RWPE2 (cell line): ENCODE measurements at regions not wholly inside any gene's neighbourhood (a gene's known extent, or its start where the extent isn't known, plus 50 kb on each side); places are given as distances from the start of the nearest gene placed in this dataset.
A peak's percentile ranks its signal among the peaks of the same experiment; 100 is the strongest.

Experiments
- ATAC-seq: fragments of 200-7000 bp; cut with Tn5 transposase; 3 replicates; pipeline ENCODE4 v1.9.1; 2021; ENCODE audit warnings: low read depth
- DNase-seq: peaks from one replicate; pipeline ENCODE4 v3.0.0-alpha.2; 2020; ENCODE audit warnings: low spot score
- H3K27ac ChIP-seq: fragments of 450-650 bp; 2 replicates; pipeline ENCODE4 v1.5.1; 2017; ENCODE audit warnings: mild to moderate bottlenecking; ENCODE audit not compliant: poor library complexity, severe bottlenecking
- H3K27me3 ChIP-seq: fragments of 250-450 bp; sonication (Bioruptor Pico); 2 replicates; pipeline ENCODE4 v1.5.1; 2021; ENCODE audit warnings: mild to moderate bottlenecking, moderate library complexity; ENCODE audit not compliant: insufficient read depth, poor library complexity, severe bottlenecking
- H3K36me3 ChIP-seq: fragments of 250-450 bp; sonication (Bioruptor Pico); 2 replicates; pipeline ENCODE4 v1.5.1; 2020; ENCODE audit warnings: low read depth, mild to moderate bottlenecking, moderate library complexity
- H3K4me1 ChIP-seq: fragments of 250-450 bp; sonication (Bioruptor Pico); 2 replicates; pipeline ENCODE4 v1.5.1; 2021; ENCODE audit warnings: mild to moderate bottlenecking, moderate library complexity; ENCODE audit not compliant: insufficient read depth, poor library complexity, severe bottlenecking
- H3K4me3 ChIP-seq: fragments of 250-450 bp; sonication (Bioruptor Pico); 2 replicates; pipeline ENCODE4 v1.5.1; 2021; ENCODE audit warnings: mild to moderate bottlenecking, moderate library complexity; ENCODE audit not compliant: severe bottlenecking
- H3K9me3 ChIP-seq: fragments of 250-450 bp; sonication (Bioruptor Pico); 2 replicates; pipeline ENCODE4 v1.5.1; 2021; ENCODE audit warnings: mild to moderate bottlenecking, moderate library complexity; ENCODE audit not compliant: severe bottlenecking
- CTCF ChIP-seq: fragments of 450-650 bp; IDR thresholded peaks from one replicate; pipeline ENCODE4 v1.5.1; 2017; ENCODE audit warnings: mild to moderate bottlenecking, moderate library complexity; ENCODE audit not compliant: poor library complexity, severe bottlenecking

- no peak overlapping the region for H3K27ac ChIP-seq
- no peaks in the 10 kb centered on the region for H3K36me3 ChIP-seq
- H3K4me3 ChIP-seq = no peak overlapping the region
- no peak for TF ChIP-seq CTCF
- DNase-seq (no peak), ATAC-seq (no peak)
- peaks cover 5% of the 10 kb centered on the region for H3K4me1 ChIP-seq
- no peaks in the 10 kb centered on the region for H3K9me3 ChIP-seq
- H3K27me3 ChIP-seq = no peaks in the 10 kb centered on the region
Measured at GRCh38 chr20:40410028-40410427, 279.0 kb downstream of the MAFB start.

GRCh38 chr20:40397467-40397866, 291.6 kb downstream of the MAFB start:
- no peak for TF ChIP-seq CTCF
- DNase-seq = no peak
- H3K4me1 ChIP-seq = no peaks in the 10 kb centered on the region

GRCh38 chr20:40393197-40394079, 295.6 kb downstream of the MAFB start:
- H3K36me3 ChIP-seq = no peaks in the 10 kb centered on the region
- H3K4me1 ChIP-seq = no peaks in the 10 kb centered on the region
- TF ChIP-seq CTCF = no peak
- no peak overlapping the region for H3K4me3 ChIP-seq
- ATAC-seq = no peak
- no peak for DNase-seq
- no peak overlapping the region for H3K27ac ChIP-seq
- no peaks in the 10 kb centered on the region for H3K9me3 ChIP-seq
- H3K27me3 ChIP-seq = peaks cover 14% of the 10 kb centered on the region

More at GRCh38 chr20:40397467-40397866, 291.6 kb downstream of the MAFB start:
- H3K36me3 ChIP-seq = no peaks in the 10 kb centered on the region
- no peak overlapping the region for H3K4me3 ChIP-seq
- no peaks in the 10 kb centered on the region for H3K9me3 ChIP-seq
- peaks cover 14% of the 10 kb centered on the region for H3K27me3 ChIP-seq
- H3K27ac ChIP-seq = no peak overlapping the region
- ATAC-seq = no peak

GRCh38 chr20:40390654-40391053, 298.4 kb downstream of the MAFB start:
- no peaks in the 10 kb centered on the region for H3K9me3 ChIP-seq
- TF ChIP-seq CTCF = no peak
- no peaks in the 10 kb centered on the region for H3K4me1 ChIP-seq
- DNase-seq = no peak
- H3K36me3 ChIP-seq = no peaks in the 10 kb centered on the region
- H3K27ac ChIP-seq = no peak overlapping the region
- ATAC-seq = peak; percentile 62
- no peak overlapping the region for H3K4me3 ChIP-seq
- peaks cover 5% of the 10 kb centered on the region for H3K27me3 ChIP-seq

- H3K4me1 ChIP-seq = no peaks in the 10 kb centered on the region
- no peaks in the 10 kb centered on the region for H3K9me3 ChIP-seq
- DNase-seq = no peak
- H3K27me3 ChIP-seq = no peaks in the 10 kb centered on the region
- peak; percentile 11; the same call in 1 of the 3 replicates for ATAC-seq
- no peak overlapping the region for H3K4me3 ChIP-seq
- no peak for TF ChIP-seq CTCF
- no peaks in the 10 kb centered on the region for H3K36me3 ChIP-seq
- no peak overlapping the region for H3K27ac ChIP-seq
Measured at GRCh38 chr20:40370800-40371199, 318.2 kb downstream of the MAFB start.
